SK-N-SH (cell line): ENCODE measurements at regions not wholly inside any gene's neighbourhood (a gene's known extent, or its start where the extent isn't known, plus 50 kb on each side); places are given as distances from the start of the nearest gene placed in this dataset.

ENCODE experiments used
- CHD2 ChIP-seq: fragments of 150-350 bp; IDR thresholded peaks from 2 replicates; pipeline ENCODE4 v1.6.1; 2018; ENCODE audit warnings: low read length; ENCODE audit not compliant: partially characterized antibody
- CTCF ChIP-seq: fragments of 200-600 bp; sonication (generic); IDR thresholded peaks from 2 replicates; pipeline ENCODE4 v1.6.1; 2017; ENCODE audit warnings: antibody characterized with exemption, mild to moderate bottlenecking, moderate library complexity
- JUND ChIP-seq: IDR thresholded peaks from 2 replicates; pipeline ENCODE4 v1.4.0; 2012
- MXI1 ChIP-seq: IDR thresholded peaks from 2 replicates; pipeline ENCODE4 v1.6.1; 2012; ENCODE audit warnings: mild to moderate bottlenecking, low read depth, low read length, improper control_type of control experiment
- USF1 ChIP-seq: IDR thresholded peaks from 2 replicates; pipeline ENCODE4 v1.4.0; 2012; ENCODE audit warnings: low read depth, borderline replicate concordance
- USF2 ChIP-seq: fragments of 150-350 bp; IDR thresholded peaks from 2 replicates; pipeline ENCODE4 v1.6.1; 2017; ENCODE audit warnings: antibody characterized with exemption, low read length, low read depth, borderline replicate concordance

GRCh38 chr14:34257505-34257904 is 204.5 kb downstream of the SPTSSA start:
- TF ChIP-seq CTCF (no peak), CHD2 (no peak), JUND (no peak), USF2 (no peak), USF1 (no peak), MXI1 (no peak)
